Rectal smooth muscle tissue (tissue), 1 donor: ENCODE measurements at regions not wholly inside any gene's neighbourhood (a gene's known extent, or its start where the extent isn't known, plus 50 kb on each side); places are given as distances from the start of the nearest gene placed in this dataset.

Source experiments
- H3K27ac ChIP-seq: one replicate; pipeline ENCODE4 v1.7.0; 2013; ENCODE audit warnings: low read depth, low read length, inconsistent platforms
- H3K27me3 ChIP-seq: one replicate; pipeline ENCODE4 v1.7.0; 2013; ENCODE audit warnings: low read length; ENCODE audit not compliant: control insufficient read depth, insufficient read depth
- H3K36me3 ChIP-seq: one replicate; pipeline ENCODE4 v1.7.0; 2013; ENCODE audit warnings: low read length; ENCODE audit not compliant: control insufficient read depth, insufficient read depth
- H3K4me1 ChIP-seq: one replicate; pipeline ENCODE4 v1.7.0; 2013; ENCODE audit warnings: low read length; ENCODE audit not compliant: control insufficient read depth, insufficient read depth
- H3K4me3 ChIP-seq: one replicate; pipeline ENCODE4 v1.7.0; 2013; ENCODE audit warnings: low read length
- H3K9ac ChIP-seq: one replicate; pipeline ENCODE4 v1.7.0; 2013; ENCODE audit warnings: low read length

GRCh38 chr13:105830821-105831220, 704.6 kb downstream of the EFNB2 start:
- H3K27me3 ChIP-seq = no peaks in the 10 kb centered on the region
- no peaks in the 10 kb centered on the region for H3K36me3 ChIP-seq
- no peak overlapping the region for H3K9ac ChIP-seq

DNA sequence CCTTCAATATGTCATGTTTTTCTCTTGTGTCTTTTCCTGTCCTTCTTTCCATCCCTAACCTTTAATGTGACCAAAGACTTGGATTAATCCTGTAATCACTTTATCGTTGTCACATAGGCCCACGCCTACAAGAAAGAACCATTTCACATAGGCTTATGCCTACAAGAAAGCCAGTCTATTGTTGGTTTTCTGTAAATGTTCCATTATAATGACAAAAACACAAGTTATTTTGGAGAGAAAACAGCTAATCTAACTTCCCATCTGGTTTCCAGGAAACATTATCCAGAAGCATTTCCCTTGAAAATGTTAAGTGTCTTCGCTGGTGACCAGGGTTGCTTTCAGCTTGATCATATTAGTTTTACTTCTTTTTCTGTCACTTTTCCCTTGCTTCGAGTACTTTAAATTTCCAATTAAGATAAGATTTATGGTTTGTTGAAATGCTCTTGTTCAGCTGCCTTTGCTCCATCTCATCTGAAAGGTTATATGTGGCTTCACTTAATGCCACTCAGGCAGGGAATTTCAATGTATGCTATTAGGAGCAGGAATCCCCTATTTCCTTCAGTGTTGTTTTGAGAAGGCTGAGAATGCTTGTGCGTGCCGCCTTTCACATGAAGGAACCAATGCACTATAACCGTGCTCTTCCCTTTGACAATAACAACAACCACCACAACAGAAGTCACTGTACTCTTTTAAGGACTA, 708.2 kb downstream of the EFNB2 start:
- no peak overlapping the region for H3K27ac ChIP-seq
- H3K9ac ChIP-seq = no peak overlapping the region
- no peak overlapping the region for H3K4me3 ChIP-seq
- H3K27me3 ChIP-seq = no peaks in the 10 kb centered on the region
- no peaks in the 10 kb centered on the region for H3K36me3 ChIP-seq
- H3K4me1 ChIP-seq = no peaks in the 10 kb centered on the region

More at GRCh38 chr13:105830821-105831220, 704.6 kb downstream of the EFNB2 start:
- no peak overlapping the region for H3K27ac ChIP-seq
- H3K4me1 ChIP-seq = no peaks in the 10 kb centered on the region
- no peak overlapping the region for H3K4me3 ChIP-seq

DNA sequence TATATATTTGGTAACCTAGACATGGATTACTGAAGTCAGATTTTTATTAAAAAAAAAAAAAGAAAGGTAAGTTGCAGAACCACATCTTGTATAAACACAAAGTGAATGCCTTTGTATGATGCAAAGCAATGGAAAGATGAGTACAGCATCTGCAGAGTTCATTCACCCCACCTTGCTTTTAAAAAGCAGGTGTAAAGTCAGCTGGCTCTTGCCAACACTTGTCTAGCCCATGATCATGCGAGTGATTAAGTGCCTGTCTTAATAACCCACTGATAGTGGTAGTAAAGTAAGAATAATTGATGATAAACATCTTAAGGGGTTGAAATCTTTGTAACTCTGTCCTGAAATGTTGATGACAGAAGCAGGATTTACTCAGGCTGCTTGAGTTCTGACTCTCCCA, 710.4 kb downstream of the EFNB2 start:
- H3K27ac ChIP-seq = no peak overlapping the region

DNA sequence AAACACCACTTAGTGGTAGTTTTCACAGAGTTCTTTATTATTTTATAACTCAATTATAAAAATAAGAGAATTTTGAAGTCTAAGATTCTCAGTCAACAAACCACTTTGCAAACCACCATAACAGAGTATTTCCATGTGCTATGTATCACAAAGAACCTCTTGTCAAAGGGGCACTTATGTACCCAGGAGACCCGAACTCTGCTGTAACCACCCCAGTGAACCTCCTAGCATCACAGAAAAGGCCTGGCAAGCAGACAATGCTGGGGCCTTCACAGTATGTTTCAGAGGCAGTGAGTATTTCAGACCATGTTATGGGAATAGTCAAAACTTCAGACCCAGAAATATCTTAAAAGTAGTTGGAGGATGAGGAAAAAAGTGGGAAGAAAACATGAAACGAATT, 714.1 kb downstream of the EFNB2 start:
- H3K4me1 ChIP-seq = no peaks in the 10 kb centered on the region
- no peak overlapping the region for H3K27ac ChIP-seq
- no peaks in the 10 kb centered on the region for H3K36me3 ChIP-seq
- no peaks in the 10 kb centered on the region for H3K27me3 ChIP-seq
- H3K4me3 ChIP-seq = no peak overlapping the region
- H3K9ac ChIP-seq = no peak overlapping the region

More for the DNA sequence above, 710.4 kb downstream of the EFNB2 start:
- H3K4me1 ChIP-seq = no peaks in the 10 kb centered on the region
- no peak overlapping the region for H3K4me3 ChIP-seq
- no peaks in the 10 kb centered on the region for H3K36me3 ChIP-seq
- no peaks in the 10 kb centered on the region for H3K27me3 ChIP-seq
- H3K9ac ChIP-seq = no peak overlapping the region

DNA sequence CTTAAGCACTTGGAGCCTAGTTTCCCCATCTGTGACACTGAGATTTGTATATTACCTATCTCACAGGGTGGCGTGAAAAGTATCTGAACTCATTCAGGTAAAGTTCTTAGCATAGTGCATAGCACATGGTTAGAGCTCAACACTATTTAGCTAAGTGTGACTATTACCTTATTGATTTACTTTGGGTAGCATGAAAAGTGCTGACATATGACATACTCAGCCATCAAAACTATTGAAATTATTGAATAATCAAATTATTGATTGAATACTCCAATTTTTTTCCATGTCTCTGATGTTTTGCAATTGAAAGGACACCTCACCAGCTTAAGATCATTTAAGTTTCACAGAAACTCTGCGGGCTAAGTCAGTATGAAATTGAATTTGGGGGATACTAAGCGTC, 715.0 kb downstream of the EFNB2 start:
- Histone ChIP-seq H3K27ac (no peak overlapping the region), H3K36me3 (no peaks in the 10 kb centered on the region), H3K9ac (no peak overlapping the region), H3K4me3 (no peak overlapping the region), H3K4me1 (no peaks in the 10 kb centered on the region), H3K27me3 (no peaks in the 10 kb centered on the region)

DNA sequence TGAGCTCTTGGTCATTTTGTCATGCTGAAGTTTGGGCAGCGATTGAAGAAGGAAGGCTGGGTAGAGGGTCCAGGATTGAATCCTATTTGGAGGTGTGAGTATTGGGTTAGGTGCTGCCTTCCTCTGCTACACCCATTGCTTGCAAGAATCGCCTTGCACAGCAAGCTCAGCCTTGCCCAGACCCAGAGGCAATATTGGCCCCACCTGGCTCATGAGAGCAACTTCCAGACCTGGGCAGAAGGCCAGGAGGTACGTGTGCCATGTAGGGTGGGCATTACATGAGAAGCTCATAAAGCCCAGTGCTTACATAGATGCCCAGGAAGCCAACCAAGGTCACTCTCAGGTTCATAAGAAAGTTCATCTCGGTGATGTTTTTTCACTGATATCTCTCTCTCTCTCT, 718.0 kb downstream of the EFNB2 start:
- H3K9ac ChIP-seq = no peak overlapping the region
- no peaks in the 10 kb centered on the region for H3K27me3 ChIP-seq
- H3K27ac ChIP-seq = no peak overlapping the region
- no peaks in the 10 kb centered on the region for H3K4me1 ChIP-seq
- H3K36me3 ChIP-seq = no peaks in the 10 kb centered on the region
- no peak overlapping the region for H3K4me3 ChIP-seq

- no peaks in the 10 kb centered on the region for H3K36me3 ChIP-seq
- no peak overlapping the region for H3K9ac ChIP-seq
- no peak overlapping the region for H3K27ac ChIP-seq
- no peaks in the 10 kb centered on the region for H3K4me1 ChIP-seq
- no peaks in the 10 kb centered on the region for H3K27me3 ChIP-seq
- H3K4me3 ChIP-seq = no peak overlapping the region
Measured at GRCh38 chr13:105816994-105817393, 718.5 kb downstream of the EFNB2 start.

- no peak overlapping the region for H3K27ac ChIP-seq
- H3K36me3 ChIP-seq = no peaks in the 10 kb centered on the region
- no peak overlapping the region for H3K9ac ChIP-seq
- H3K4me3 ChIP-seq = no peak overlapping the region
- H3K27me3 ChIP-seq = no peaks in the 10 kb centered on the region
- H3K4me1 ChIP-seq = no peaks in the 10 kb centered on the region
Measured at GRCh38 chr13:105814902-105815250, 720.6 kb downstream of the EFNB2 start.

GRCh38 chr13:105814219-105814901, 721.1 kb downstream of the EFNB2 start:
- Histone ChIP-seq H3K27me3 (no peaks in the 10 kb centered on the region), H3K4me3 (no peak overlapping the region), H3K36me3 (no peaks in the 10 kb centered on the region), H3K9ac (no peak overlapping the region), H3K4me1 (no peaks in the 10 kb centered on the region), H3K27ac (no peak overlapping the region)

GRCh38 chr13:105806628-105806920, 728.9 kb downstream of the EFNB2 start:
- H3K27me3 ChIP-seq = no peaks in the 10 kb centered on the region
- no peak overlapping the region for H3K4me3 ChIP-seq
- no peak overlapping the region for H3K9ac ChIP-seq
- H3K4me1 ChIP-seq = no peaks in the 10 kb centered on the region
- H3K27ac ChIP-seq = no peak overlapping the region
- H3K36me3 ChIP-seq = no peaks in the 10 kb centered on the region

- Histone ChIP-seq H3K9ac (no peak overlapping the region), H3K36me3 (no peaks in the 10 kb centered on the region), H3K27ac (no peak overlapping the region), H3K4me1 (no peaks in the 10 kb centered on the region), H3K27me3 (no peaks in the 10 kb centered on the region), H3K4me3 (no peak overlapping the region)
Measured at GRCh38 chr13:105805892-105806627, 729.4 kb downstream of the EFNB2 start.

DNA sequence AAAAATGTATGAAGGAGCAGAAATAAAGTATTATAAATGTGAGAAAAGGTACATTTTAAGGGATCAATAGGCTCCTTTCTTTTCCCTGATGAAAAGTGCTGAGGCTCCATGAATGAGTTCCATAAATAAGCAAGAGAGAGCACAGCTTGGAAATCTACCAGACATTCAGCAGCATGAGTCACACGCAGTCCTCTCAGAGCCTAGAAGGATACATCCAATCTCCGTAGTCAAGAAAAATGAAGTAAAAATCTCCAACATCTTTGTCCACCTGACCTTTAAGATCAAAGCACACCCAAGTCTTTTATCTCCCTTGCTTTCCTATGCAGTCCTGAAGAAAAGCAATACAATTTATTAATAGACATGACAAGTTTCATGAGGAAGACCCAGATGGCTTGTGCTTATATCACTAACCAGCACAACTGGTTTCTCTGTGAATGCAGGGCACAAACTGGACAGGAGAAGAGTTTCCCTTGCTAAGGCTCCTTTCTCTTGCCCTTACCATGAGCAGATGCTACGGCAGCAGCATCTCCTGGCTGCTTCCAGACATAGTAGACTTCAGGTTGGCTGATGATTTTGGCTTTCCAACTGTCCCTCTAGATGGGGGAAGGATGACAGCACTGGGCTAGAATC, 730.8 kb downstream of the EFNB2 start:
- no peak overlapping the region for H3K27ac ChIP-seq
- no peak overlapping the region for H3K4me3 ChIP-seq
- H3K27me3 ChIP-seq = no peaks in the 10 kb centered on the region
- no peak overlapping the region for H3K9ac ChIP-seq
- no peaks in the 10 kb centered on the region for H3K4me1 ChIP-seq
- H3K36me3 ChIP-seq = no peaks in the 10 kb centered on the region
